BE2C (cell line): ENCODE measurements at regions not wholly inside any gene's neighbourhood (a gene's known extent, or its start where the extent isn't known, plus 50 kb on each side); places are given as distances from the start of the nearest gene placed in this dataset.

ENCODE experiments used
- DNase-seq: peaks from one replicate; pipeline ENCODE4 v3.0.0-alpha.2; 2020
- H3K27me3 ChIP-seq: fragments of 250-450 bp; sonication (Bioruptor Pico); 2 replicates; pipeline ENCODE4 v1.5.1; 2020; ENCODE audit warnings: mild to moderate bottlenecking
- H3K36me3 ChIP-seq: fragments of 250-450 bp; sonication (Bioruptor Pico); 2 replicates; pipeline ENCODE4 v1.5.1; 2020; ENCODE audit warnings: mild to moderate bottlenecking
- H3K4me1 ChIP-seq: fragments of 250-450 bp; sonication (Bioruptor Pico); 2 replicates; pipeline ENCODE4 v1.5.1; 2020
- H3K4me3 ChIP-seq: 2 replicates; pipeline ENCODE4 v1.5.1; 2011; ENCODE audit warnings: low read depth, low read length
- H3K9me3 ChIP-seq: fragments of 250-450 bp; sonication (Bioruptor Pico); 2 replicates; pipeline ENCODE4 v1.5.1; 2020
- TF ChIP-seq, protein P1 (sequence below): IDR thresholded peaks from 2 replicates; pipeline ENCODE4 v1.5.1; 2012; ENCODE audit warnings: mild to moderate bottlenecking, low read depth, low read length

DNA sequence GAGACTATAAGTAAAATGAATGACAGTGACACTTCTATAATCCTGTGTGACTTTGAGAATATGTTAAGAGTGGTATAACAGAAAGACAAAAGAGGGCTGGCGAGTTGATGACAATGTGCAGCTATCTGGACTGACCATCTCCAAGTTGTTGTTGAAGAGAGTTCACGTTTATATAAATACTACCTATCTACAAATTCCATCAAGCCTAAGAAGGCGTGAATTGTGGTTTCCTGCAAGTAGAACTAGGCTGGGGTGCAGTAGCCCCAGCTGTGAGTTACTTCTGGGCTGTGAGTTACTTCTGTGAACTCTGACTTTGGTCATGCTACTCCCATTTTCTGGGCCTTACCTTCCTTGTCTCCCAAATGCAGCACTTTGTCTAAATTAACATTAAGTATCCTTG, 561.0 kb downstream of the TBC1D4 start:
- no peak overlapping the region for H3K4me3 ChIP-seq
- H3K27me3 ChIP-seq, result no peaks in the 10 kb centered on the region
- TF ChIP-seq, protein P1, sequence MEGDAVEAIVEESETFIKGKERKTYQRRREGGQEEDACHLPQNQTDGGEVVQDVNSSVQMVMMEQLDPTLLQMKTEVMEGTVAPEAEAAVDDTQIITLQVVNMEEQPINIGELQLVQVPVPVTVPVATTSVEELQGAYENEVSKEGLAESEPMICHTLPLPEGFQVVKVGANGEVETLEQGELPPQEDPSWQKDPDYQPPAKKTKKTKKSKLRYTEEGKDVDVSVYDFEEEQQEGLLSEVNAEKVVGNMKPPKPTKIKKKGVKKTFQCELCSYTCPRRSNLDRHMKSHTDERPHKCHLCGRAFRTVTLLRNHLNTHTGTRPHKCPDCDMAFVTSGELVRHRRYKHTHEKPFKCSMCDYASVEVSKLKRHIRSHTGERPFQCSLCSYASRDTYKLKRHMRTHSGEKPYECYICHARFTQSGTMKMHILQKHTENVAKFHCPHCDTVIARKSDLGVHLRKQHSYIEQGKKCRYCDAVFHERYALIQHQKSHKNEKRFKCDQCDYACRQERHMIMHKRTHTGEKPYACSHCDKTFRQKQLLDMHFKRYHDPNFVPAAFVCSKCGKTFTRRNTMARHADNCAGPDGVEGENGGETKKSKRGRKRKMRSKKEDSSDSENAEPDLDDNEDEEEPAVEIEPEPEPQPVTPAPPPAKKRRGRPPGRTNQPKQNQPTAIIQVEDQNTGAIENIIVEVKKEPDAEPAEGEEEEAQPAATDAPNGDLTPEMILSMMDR, result no peak
- DNase-seq, result no peak
- H3K4me1 ChIP-seq, result no peaks in the 10 kb centered on the region
- H3K36me3 ChIP-seq, result no peaks in the 10 kb centered on the region
- no peaks in the 10 kb centered on the region for H3K9me3 ChIP-seq

DNA sequence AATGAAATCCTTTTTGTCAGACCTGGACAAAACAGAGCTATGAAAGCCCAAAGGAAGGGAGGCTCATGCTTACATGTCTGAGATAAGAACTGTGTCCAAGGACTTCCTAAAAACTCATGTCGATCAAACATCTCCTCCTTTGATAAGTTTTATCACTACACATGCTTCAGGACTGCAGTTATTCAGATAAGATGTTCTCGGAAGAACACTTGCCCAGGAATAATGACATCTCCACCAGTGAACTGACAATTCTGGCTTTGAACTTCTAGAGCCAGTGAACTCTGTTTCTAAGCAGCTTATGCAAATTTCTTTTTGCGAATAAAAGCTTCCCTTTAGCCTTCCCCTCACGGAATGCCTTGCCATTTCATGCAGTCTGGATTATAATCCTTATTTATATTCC, 561.6 kb downstream of the TBC1D4 start:
- Histone ChIP-seq H3K9me3 (no peaks in the 10 kb centered on the region), H3K4me3 (no peak overlapping the region), H3K4me1 (no peaks in the 10 kb centered on the region), H3K36me3 (no peaks in the 10 kb centered on the region), H3K27me3 (no peaks in the 10 kb centered on the region)
- no peak for DNase-seq
- TF ChIP-seq, protein P1, result no peak

DNA sequence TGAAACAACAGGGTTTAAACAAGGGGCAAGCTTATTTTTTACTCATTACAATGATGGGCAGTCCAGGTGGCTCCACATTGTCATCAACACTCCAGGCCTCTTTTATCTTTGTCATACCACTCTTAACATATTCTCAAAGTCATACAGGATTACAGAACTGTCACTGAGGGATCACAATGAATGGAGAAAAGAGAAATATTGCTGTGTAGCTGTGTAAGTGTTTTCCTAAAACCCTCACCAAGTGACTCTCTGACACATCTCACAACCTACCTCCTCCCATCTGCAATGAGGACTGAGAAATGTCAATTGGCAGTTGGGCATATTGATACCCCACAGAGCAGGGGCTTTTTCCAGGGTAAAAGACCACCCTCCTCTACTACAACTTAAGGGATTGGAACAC, 562.1 kb downstream of the TBC1D4 start:
- H3K27me3 ChIP-seq, result no peaks in the 10 kb centered on the region
- no peak overlapping the region for H3K4me3 ChIP-seq
- no peaks in the 10 kb centered on the region for H3K36me3 ChIP-seq
- H3K4me1 ChIP-seq, result no peaks in the 10 kb centered on the region
- no peak for DNase-seq
- TF ChIP-seq, protein P1, result no peak
- H3K9me3 ChIP-seq, result no peaks in the 10 kb centered on the region

DNA sequence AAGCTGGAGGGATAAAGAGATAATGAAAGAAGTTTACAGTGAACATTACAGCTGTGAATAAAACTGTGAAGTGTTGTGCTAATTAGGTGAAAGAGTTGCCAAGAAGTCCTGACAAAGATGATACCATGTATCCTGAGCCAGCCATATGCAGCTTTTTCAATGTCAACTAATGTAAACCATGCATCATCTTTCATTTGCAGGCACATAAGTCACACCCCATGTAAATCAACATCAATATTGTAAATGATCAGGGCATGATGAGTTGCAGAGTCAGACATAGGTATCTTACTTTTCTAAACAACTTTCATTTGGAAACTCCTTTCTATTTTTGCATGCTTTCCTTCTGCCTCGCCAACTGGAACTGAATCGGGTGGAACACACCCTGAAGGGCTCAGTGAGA, 569.1 kb downstream of the TBC1D4 start:
- no peaks in the 10 kb centered on the region for H3K36me3 ChIP-seq

DNA sequence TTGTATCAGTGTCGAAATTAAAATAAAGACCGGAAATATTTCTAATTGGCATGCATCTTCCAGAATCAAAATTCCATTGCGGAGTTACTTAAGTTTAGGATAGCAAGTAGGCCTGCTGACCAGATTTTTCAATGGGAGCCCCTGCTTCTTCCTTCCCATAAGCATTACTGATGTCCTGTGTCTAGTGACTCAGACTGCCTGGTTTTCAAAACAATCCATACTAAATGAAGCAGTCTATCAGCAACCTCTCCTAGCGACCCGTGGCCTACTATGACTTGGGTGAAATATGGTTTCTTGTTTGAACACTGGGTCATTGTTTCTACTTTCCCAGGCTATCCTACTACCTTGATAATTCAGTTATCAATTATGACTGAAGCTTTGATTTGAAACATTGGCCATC, 571.6 kb downstream of the TBC1D4 start:
- H3K4me1 ChIP-seq, result peaks cover 2% of the 10 kb centered on the region; the same call in 1 of the 2 replicates
- H3K36me3 ChIP-seq, result no peaks in the 10 kb centered on the region
- H3K9me3 ChIP-seq, result no peaks in the 10 kb centered on the region
- no peaks in the 10 kb centered on the region for H3K27me3 ChIP-seq
- no peak overlapping the region for H3K4me3 ChIP-seq
- no peak for DNase-seq
- TF ChIP-seq, protein P1, result no peak

More for the DNA sequence above, 569.1 kb downstream of the TBC1D4 start:
- TF ChIP-seq, protein P1, result no peak
- no peak for DNase-seq
- peaks cover 2% of the 10 kb centered on the region; the same call in 1 of the 2 replicates for H3K4me1 ChIP-seq
- H3K9me3 ChIP-seq, result no peaks in the 10 kb centered on the region
- no peaks in the 10 kb centered on the region for H3K27me3 ChIP-seq
- H3K4me3 ChIP-seq, result no peak overlapping the region

DNA sequence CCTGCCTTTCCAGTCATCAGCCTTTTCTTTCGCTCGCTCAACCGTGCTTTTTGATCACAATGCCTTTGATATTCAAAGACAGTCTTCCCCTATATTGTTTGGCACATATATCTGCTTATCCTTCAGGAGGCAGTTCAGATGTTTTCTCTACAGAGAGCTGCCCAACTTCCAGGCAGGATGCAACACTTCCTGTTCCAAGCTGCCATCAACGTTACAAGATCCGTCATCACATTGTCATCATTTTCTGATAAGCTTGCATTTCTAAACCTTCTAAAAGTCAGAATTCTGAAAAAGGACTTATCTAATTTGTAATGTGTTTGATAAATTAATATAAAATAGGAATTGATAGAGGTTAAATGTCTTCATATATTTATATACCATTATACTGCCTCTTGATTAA, 574.2 kb downstream of the TBC1D4 start:
- H3K27me3 ChIP-seq, result no peaks in the 10 kb centered on the region
- H3K36me3 ChIP-seq, result no peaks in the 10 kb centered on the region
- peaks cover 2% of the 10 kb centered on the region; the same call in 1 of the 2 replicates for H3K4me1 ChIP-seq
- H3K9me3 ChIP-seq, result no peaks in the 10 kb centered on the region
- TF ChIP-seq, protein P1, result no peak
- H3K4me3 ChIP-seq, result no peak overlapping the region
- DNase-seq, result no peak
